GM21447 (cell line): ENCODE measurements at regions not wholly inside any gene's neighbourhood (a gene's known extent, or its start where the extent isn't known, plus 50 kb on each side); places are given as distances from the start of the nearest gene placed in this dataset.

Experiments used
- ATAC-seq: cut with Tn5 transposase; IDR thresholded peaks from one replicate; pipeline ENCODE4 v1.9.1; 2021; ENCODE audit not compliant: unreplicated experiment

DNA sequence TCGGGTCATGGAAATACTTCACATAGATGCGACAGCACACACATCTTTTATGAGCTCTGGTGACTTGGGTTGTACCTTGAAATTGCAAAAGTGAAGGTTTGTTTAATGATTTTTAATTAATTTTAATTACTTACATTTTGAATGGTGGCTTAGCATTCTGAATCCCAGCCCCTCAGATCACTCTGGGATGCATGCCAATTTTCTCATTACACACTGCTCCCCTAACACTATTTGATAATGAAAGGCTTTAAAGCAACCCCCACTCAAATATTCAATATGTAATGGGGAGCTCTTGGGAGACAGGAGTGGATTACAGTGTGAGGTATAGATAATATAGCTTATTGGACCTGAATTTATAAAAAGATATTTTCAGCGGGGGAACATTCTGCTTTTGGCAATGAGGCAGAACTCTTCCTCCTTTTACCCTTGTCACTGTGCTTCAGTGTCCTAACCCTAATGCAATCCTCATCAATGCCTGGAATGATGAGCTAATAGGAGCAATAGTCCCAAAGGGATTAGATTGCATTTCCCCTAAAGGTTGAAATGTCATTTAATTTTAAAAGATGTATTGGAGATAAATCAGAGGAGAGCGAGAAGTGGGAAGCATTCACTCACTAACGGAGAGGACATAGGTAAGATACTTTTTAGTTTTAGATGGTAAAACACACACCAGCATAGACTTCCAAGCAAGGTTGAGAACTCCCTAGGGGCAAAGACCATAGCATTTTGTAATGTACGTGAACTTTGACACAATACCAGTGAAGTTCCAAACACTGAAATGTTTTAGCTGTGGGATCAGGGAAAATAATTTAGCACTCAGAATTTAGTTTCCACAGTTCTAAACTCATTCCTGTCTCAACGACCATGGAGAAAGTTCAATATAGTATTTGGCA, 384.1 kb upstream of the PLXNA2 start:
- ATAC-seq, result no peak

DNA sequence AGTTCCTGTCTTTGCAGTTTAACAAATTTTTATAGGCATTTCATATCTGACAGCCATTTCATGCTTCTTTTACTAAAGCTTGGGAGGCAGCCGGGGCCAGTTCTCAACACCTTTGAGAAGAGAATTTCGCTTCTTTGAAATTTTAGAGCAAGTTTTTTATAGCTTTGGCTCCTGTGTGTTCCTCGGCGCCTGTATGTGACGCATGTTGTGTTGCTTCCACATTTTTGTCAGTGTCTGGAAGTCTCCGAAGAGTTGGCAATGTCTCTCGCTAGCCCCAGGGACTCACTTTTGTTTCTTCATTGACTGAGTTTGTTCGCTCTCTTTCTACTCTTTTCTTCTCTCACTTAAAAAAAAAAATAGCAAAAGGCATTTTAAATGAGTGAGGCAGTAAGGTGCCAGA, 386.9 kb upstream of the PLXNA2 start:
- no peak for ATAC-seq

DNA sequence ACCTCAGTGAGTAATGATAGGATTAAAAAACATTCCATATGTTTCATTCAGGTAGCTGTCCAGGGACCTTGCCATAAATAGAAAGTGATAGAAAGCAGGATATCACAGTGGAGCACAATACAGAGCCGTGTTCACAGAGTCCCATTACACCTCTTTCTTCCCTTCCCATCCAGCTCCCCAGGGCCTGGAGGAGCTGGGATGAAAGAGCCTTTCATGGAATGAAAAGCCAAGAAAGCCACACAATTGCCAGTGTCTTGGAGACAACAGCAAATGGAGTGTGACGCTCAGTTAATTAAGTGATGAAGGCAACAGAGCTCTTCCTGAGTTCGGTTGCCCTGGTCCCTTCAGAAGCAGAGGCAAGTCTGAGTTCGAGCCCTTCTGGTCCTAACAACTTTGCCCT, 387.3 kb upstream of the PLXNA2 start:
- no peak for ATAC-seq

DNA sequence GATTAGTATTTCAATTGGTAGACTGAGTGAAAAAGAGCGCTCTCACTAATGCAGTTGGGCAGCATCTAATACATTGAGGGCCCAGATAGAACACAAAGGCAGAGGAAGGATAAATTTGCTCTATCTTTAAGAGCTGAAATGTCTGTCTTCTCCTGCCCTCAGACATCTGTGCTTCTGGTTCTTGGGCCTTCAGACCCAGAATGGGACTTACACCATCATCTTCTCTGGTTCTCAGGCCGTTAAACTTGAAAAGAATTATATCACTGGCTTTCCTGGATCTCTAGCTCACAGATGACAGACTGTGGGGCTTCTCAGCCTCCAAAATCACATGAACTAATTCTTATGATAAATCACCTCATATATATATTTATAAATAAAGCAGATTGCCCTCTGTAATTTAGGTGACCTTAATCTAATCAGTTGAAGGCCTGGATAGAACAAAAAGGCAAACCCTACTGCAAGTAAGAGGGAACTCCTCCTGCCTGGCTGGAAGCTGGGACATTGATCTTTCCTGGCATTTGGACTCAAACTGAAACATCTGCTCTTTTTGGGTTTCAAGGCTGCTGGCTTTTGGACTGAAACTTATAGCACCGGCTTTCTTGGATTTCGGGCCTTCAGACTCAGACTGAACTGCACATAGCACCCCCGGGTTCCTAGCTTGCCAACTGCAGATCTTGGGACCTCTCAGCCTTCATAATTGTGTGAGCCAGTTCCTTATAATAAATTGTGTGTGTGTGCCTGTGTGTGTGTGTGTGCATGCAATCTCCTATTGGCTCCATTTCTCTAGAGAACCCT, 390.4 kb upstream of the PLXNA2 start:
- no peak for ATAC-seq

DNA sequence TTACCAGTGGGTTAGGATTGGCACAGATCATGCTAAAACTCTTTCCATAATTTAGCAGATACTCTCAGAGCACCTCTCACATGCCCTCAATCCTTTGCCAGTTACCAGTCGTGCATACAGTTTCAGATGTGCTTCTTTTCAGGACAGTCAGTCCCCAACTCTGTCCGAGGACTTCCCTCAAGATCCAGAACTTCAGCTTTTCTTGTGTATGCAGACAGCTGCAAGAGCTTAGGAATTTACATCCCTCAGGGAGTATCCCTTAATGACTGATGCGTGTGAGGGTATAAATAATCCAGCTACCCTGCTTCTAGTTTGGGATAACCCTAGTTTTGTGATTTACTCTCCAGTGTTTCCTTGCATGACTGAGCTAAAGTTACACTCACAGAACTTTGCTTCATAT, 393.0 kb upstream of the PLXNA2 start:
- ATAC-seq, result no peak

DNA sequence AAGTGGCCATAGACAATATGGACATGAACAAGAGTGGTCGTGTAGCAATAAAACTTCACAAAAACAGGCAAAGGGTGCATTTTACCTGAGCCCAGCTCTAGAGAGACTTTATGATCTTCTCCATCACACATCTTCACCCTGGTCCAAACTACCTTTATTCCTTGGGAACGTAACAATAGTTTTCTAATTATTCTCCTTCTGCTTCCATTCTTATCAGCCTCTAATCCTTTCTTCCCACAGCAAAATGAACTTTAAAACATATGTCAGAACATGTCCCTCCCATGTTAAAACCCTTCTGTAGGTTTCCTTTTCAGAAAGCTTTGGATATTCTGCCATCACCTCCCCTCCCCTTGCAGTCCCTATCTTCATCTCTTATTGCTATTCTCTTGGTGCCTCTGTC, 395.2 kb upstream of the PLXNA2 start:
- ATAC-seq, result no peak

DNA sequence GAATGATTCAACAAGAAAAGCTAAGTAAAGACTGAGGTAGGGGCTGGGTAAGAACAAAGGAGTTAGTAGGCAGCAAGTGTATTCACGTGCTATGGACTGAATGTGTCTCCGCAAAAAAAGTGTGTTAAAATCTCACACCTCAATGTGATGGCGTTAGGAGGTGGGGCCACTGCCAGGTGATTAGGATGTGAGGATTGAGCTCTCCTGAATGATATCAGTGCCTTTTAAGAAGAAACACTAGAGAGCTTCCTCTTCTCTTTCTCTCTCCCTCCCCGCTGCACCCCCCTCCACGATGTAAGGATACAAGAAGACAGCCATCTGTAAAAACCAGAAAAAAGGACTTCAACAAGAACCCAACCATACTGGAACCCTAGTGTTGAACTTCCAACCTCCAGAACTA, 396.1 kb upstream of the PLXNA2 start:
- no peak for ATAC-seq

DNA sequence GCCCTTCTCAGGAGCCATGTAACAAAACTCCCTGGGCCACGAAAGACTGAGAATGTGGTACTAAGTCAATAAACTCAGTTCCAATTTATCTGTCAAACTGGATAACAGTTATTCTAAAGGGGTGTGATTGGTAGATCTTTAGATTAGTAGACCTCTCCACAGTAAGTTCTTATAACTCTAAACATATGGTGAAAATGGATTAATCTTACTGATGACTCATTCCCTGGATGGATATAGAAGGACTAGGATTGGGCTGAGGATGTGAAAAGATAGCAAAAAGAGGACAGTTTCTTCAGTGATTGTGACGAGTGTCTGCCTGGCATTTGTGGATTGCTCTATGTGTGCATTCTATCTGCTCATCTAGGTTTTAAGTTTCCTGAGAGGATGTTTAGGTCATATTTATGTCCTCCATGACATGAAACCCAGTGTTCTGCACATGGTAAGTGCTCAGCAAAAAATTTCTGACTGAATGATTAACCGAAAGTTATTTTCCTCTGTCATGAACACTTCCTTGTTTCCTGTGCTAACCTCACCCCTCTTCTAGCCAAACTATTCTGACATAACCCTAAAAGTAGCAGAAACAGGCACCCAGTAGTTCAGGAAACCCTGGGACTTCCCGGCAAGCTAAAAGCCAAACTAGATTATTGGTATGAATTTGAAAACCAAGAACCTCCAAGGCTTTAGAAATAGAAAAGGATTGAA, 397.5 kb upstream of the PLXNA2 start:
- ATAC-seq, result peak; percentile 77

DNA sequence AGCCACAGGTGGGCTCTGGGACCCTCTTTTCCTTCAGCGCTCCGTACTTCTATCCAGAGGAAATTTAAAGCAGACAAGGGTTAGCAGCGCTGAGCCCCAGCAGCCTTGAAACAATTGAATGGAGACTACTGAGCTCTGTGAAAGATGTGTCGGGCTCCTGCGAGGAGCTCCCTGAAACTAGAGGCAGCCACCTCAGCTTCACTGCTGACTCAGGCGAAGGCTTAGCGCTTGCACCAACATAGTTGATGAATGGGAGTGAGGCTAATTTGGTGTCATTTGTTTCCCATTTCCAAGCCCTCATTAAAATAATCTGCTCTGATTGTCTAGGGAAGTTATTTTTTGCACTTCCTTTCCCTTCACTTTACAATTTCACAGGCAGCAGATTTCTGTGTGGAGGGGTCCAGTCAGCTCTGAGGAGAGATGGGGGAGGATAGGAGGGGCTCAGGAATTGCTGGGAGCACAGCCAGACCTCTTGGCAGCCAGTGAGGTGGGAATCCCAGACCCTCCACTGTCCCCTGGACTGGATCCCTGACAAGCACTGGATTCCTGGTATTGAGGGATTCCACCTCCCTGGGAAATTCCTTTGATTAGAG, 398.9 kb upstream of the PLXNA2 start:
- ATAC-seq, result no peak

DNA sequence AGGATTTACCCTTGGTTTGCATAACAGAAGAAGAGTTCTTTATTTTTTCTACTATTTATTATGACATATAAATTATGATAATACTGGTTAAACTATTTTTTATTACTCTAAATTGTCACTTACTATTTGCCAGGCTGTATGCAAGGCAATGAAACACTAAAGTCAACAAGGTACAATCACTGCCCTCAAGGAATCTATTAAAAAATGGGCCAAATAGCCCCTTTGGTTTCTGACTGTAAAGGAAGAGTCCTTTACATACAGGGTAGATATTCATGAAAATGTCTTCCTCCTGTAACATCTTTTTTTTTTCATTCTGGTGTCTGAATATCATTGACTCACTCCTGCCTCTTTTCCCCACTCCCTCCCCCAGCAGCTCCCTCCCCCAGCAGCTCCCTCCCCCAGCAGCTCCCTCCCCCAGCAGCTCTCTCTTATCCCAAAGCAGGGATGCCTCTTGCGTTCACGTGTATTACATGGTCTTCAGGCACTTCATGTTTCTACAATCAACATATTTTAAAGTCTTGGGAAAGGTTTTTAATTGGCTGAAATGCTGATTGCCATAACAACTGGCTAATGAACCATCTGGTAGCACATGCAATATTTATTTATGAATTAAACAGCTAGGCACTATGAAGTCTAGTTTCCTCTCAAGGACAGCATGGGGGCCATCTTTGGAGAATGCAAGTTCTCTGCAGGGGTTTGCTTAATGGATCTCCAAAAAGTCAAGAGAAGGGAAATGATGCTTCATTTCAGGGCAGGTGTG, 400.4 kb upstream of the PLXNA2 start:
- no peak for ATAC-seq

DNA sequence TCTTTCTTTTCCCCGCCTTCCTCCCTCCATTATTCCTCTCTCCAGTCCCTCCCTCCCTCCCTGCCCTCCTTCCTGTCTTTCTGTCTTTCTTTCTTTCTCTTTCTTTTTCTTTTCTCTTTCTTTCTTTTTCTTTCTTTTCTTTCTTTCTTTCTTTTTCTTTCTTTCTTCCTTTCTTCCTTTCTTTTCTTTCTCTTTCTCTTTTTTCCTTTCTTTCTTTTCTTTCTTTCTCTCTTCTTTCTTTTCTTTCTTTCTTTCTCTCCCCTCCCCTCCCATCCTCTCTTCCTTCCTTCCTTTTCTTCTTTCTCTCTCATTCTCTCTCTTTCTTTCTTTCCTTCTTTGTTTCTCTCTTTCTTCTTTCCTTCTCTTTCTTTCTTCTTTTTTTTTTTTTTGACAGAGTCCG, 402.2 kb upstream of the PLXNA2 start:
- ATAC-seq, result no peak

DNA sequence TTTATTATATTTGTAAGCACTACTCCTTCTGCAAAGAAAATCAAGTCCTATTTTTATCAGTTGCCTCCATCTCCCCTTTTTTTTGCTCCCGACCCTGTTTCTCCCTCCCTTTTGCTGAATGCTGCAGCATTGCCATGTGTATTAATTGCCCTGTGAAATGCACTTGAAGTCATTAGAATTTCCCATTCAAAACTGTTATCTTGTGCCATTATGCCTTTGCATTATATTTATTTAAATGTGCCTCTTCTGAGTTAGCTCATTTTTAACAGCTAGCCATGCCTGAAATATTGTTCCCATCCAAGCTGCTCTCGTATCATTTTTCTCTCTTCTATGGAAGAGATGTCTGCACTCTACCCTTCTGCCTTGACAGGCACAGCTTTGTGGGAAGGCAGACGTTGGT, 404.0 kb upstream of the PLXNA2 start:
- ATAC-seq, result no peak

DNA sequence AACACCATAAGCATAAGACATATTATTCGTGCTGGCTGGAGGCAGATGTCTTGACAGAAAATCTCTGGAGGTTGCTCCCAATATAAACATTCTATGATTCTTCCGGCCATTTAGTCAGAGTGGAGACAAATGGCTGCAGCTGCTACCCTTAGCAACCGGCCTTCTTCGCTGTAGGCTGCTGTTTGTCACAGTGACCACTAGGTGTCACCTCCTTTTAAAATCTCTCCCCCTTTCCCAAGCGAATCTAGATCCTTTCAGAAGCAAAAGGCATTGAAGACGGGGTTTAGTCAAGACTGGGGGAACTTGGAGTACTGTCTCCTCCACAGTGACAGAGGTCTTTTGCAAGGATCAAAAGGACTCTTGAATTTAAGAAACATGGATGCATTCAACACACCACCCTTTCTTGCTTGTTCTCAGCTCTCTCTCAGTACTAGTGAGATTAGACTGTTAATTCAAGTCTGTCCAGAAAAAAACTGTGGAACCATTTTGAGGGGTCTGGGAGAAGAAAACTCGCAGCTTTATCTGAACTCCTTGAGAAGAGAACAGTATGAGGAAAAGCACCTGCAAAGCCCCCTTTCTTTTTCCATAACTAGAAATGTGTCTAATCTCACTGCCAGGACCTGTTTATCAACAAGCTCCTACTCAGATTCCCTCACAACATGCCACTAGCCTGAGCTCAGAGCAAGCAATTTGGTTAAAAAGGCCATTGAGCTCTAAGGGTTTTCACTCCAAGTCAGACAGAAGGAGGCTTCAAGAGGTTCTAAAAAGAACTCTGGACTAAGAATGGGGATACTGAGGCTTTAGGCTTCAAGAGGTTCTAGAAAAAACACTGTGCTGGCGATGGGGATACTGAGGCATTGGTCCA, 408.3 kb upstream of the PLXNA2 start:
- peak; percentile 87 for ATAC-seq

DNA sequence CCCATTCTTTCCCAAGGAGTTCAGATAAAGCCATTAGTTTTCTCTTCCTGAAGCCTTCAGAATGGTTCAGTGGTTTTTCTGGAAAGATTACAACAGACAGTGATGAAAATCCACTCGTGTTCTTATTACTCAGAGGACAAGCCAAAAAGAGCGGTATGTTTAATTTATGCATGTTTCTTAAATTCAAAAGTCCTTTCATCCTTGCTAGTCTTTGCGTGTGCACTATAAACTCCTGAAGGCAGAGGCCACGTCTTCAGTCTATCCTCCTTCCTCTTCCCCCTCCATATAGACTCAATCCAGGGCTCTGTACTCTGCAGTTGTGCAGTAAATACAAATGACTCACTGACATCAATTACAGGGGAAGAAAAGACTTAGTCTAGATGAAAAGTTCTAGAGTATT, 409.2 kb upstream of the PLXNA2 start:
- no peak for ATAC-seq

DNA sequence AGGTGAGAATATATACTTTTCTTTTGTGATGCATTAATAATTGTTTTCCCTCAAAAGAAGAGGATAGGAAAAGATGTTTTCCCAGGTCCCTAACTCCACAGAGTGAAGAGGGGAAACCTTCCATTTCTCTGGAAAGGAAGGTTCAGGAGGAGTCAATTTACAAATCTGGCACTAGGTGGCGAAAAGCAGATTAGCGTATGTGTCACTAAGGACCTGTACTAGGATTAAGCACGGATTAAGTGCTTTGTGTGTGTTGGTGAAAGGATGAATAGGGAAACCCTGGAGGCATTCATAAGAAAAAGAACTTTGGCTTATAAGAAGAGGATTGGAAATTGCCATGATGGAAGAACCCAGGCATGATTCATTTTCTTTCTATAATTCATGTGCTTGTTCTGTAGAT, 410.1 kb upstream of the PLXNA2 start:
- no peak for ATAC-seq

DNA sequence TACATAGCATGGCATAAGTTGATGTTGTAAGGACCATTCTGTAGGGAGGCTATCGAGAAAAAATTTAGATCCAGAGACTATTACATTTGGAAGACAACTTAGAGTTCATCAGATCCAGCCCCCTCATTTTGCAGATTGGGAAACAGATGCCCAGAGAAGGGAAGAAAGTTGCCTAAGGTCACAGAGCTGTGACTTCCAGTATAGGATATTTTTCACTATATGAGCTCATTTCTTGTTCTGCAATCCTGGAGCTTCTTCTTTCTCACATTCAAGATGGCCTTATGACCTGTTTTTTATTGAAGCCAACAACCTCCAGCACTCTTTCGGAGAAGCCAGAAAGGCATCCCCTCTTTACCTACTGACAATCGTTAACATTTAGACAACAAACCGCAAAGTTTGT, 421.8 kb upstream of the PLXNA2 start:
- no peak for ATAC-seq

DNA sequence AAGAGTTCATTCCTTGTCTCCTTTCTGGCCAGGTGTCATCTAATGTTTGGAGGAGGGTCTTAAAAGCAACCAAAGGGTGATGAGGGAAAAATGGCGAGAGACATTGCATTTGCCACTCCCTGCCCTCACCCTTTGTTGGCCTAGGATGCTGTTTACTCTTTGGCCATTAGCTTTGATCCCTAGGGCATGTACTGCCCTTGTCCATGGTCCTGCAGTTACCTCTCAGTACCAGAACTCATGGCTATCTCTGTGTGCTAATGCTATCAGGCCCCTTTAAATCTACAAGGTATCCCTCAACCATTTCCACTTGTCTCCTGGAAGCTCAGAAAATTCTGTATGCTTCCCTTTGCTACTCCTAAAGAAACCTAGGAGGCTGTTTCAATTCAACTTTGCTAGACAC, 424.8 kb upstream of the PLXNA2 start:
- no peak for ATAC-seq

DNA sequence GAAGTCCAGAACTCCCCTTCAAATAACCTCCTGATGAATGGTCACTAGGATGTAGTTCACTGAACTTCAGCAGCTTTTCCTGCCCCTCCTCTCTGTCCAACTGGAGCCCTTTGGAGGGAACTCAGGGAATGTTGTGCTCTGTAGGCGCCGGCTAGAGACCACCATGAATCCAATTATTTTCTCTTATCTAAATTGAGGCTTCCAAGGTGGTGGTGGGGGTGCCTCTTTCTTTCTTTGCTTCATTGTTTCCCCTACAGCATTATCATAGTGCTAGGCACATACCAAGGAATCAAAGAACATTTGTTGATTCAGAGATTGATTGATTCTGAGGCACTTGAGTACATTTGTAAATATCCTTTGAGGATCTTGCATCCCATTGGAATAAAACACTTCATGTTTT, 426.6 kb upstream of the PLXNA2 start:
- no peak for ATAC-seq

DNA sequence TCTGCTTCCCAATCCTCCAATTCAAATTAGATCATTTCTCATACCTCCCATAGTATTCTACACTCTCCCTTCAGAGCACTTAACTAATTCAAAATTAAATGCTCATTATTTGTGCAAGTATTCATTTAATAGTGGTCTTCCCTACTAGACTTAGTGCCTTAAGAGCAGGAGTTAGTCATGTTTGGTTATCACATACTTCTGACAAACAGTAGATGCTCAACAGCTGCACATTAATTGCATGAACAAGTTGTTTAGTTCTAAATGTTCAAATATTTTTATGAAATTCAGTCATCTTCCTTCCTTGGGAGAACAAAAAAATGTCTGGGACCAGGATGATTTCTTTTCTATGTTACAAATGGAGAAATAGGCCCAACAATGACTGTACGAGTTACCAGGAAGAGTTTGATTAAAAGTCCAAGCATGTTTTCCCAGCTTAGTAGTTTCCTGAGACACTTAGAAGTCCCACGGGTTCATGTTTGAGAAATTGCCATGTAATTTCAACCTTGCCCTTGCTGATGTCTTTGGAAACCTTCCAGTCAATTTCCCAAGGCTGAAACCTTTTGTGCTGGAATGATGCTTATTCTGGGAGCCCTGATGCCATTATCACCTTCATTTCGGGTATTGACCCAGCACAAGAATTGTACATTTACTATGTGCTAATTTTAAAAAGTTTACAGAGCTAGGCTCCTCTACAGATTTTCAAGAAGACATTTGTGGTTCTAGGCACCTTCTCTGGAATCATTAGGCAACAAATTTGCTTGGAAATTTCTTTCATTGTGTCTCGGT, 437.9 kb upstream of the PLXNA2 start:
- ATAC-seq, result no peak
